ENCODE measurements at regions not wholly inside any gene's neighbourhood (a gene's known extent, or its start where the extent isn't known, plus 50 kb on each side); places are given as distances from the start of the nearest gene placed in this dataset.

DNA sequence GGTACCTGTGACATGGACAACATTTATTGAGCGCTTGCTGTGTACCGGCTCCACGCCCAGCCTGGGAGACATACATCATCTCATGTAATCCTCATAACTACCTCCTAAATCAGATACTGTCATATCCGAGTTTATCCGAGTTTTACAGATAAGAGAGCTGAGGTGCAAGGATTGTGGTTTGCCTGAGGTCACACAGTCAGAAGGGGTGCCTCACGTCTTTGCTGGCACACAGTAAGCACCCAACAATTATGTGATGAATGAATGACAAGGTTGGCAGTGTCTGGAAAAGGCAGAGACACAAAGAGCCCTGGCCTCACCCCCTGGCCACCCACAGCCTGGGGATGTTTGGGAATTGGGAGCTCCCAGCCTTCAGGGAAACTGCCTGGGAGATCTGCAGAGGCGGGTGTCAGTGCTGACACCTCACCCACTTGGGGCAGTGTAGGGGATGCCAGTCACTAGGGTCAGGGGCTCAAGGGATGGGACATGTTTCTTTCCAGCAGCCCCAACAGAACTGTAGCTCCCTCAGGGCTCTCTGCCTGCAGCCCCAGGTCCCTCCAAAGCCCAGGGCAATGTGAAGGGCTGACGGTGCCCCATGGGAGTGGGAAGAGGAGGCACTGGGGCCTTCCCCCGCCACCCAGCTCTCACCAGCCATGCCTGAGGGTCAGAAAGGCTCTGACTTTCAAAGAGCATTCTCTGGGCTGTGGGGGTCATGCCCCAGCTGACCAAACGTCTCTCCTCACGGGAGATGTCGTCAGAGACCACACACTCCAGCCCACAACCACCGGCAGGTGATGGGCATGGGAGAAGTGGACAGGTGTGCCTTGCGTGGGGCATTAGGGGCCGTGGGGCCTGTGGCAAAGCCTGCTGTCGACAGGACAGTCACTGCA, 157.5 kb downstream of the ZFP36L2 start:
- TF ChIP-seq POLR2A (IDR thresholded peaks at IDR 0.05; ENCODE audit: low read depth, low read length) (no peak), TAF1 (IDR thresholded peaks at IDR 0.05; ENCODE audit: low read depth, low read length) (no peak)
